B cell (primary cell): ENCODE measurements at regions not wholly inside any gene's neighbourhood (a gene's known extent, or its start where the extent isn't known, plus 50 kb on each side); places are given as distances from the start of the nearest gene placed in this dataset.

Experiments
- ATAC-seq: fragments of 200-7000 bp; cut with Tn5 transposase; one replicate; pipeline ENCODE4 v1.10.0; 2021; ENCODE audit warnings: low read depth, mild to moderate bottlenecking, moderate number of reproducible peaks, moderate library complexity
- CTCF ChIA-PET: fragments of 350-600 bp; sonication (Branson Sonifier 250); formaldehyde crosslinking; loops from one replicate; lab custom pipeline; 2021; ENCODE audit warnings: antibody characterized with exemption, inconsistent platforms; lab: Charles Lee
- POLR2A ChIA-PET: fragments of 350-600 bp; sonication (Branson Sonifier 250); formaldehyde crosslinking; loops from one replicate; lab custom pipeline; 2021; ENCODE audit warnings: antibody characterized with exemption; lab: Charles Lee
- DNase-seq: peaks from one replicate; pipeline ENCODE4 v3.0.0; 2013
- H2AFZ ChIP-seq: 2 replicates; pipeline ENCODE4 v1.6.1; 2012; ENCODE audit warnings: mild to moderate bottlenecking, low read depth, low read length; ENCODE audit not compliant: insufficient read depth, poor library complexity, severe bottlenecking
- H3K27ac ChIP-seq, 2 donors: 1 replicate in 1 of 2; 2 replicates in 1 of 2; pipeline ENCODE4 v1.5.1; 2012 to 2013; ENCODE audit warnings: low read length in 2 of 2, mild to moderate bottlenecking in 2 of 2, moderate library complexity in 1 of 2
- H3K27me3 ChIP-seq, 4 experiments: fragments of 200-600 bp in 1 of 4; sonication (generic) in 1 of 4; replicated peaks in 1 of 4; 1 replicate in 2 of 4; 2 replicates in 2 of 4; pipeline versions ENCODE4 v1.6.1 to v1.7.0; 2013 to 2016; ENCODE audit warnings: low read length in 3 of 4, mild to moderate bottlenecking in 2 of 4, mixed read lengths in 1 of 4, moderate library complexity in 1 of 4; ENCODE audit not compliant: insufficient read depth in 4 of 4, control insufficient read depth in 3 of 4; ENCODE audit errors: control extremely low read depth in 1 of 4
- H3K36me3 ChIP-seq, 2 experiments: replicated peaks in 1 of 2; 1 replicate in 1 of 2; 2 replicates in 1 of 2; pipeline versions ENCODE4 v1.6.1 to v1.7.1; 2013; ENCODE audit warnings: low read length in 1 of 2; ENCODE audit not compliant: insufficient read depth in 2 of 2, control insufficient read depth in 1 of 2; ENCODE audit errors: control extremely low read depth in 1 of 2, extremely low read depth in 1 of 2
- H3K4me1 ChIP-seq, 2 donors: fragments of 200-600 bp in 1 of 2; sonication (generic) in 1 of 2; 1 replicate in 1 of 2; 2 replicates in 1 of 2; pipeline versions ENCODE4 v1.5.1 to v1.6.1; 2013 to 2017; ENCODE audit warnings: low read length in 2 of 2; ENCODE audit not compliant: control insufficient read depth in 2 of 2, insufficient read depth in 2 of 2
- H3K4me2 ChIP-seq: replicated peaks from 2 replicates; pipeline ENCODE3; 2012; ENCODE audit warnings: mild to moderate bottlenecking, low read depth, low read length; ENCODE audit not compliant: poor library complexity, severe bottlenecking
- H3K4me3 ChIP-seq, 5 experiments: fragments of 200-600 bp in 1 of 5; sonication (generic) in 1 of 5; 1 replicate in 3 of 5; 2 replicates in 2 of 5; pipeline versions ENCODE4 v1.5.1 to v1.7.0; 2011 to 2016; ENCODE audit warnings: low read length in 4 of 5, mild to moderate bottlenecking in 4 of 5, low read depth in 2 of 5, control low read depth in 1 of 5, moderate library complexity in 1 of 5; ENCODE audit not compliant: insufficient read depth in 1 of 5; ENCODE audit errors: control extremely low read depth in 1 of 5, extremely low read depth in 1 of 5
- H3K79me2 ChIP-seq: fragments of 200-600 bp; sonication (generic); one replicate; pipeline ENCODE4 v1.6.0; 2016; ENCODE audit warnings: low read length; ENCODE audit not compliant: control insufficient read depth, insufficient read depth
- H3K9ac ChIP-seq: fragments of 200-600 bp; sonication (generic); 2 replicates; pipeline ENCODE4 v1.6.1; 2017; ENCODE audit warnings: mild to moderate bottlenecking, low read length, moderate library complexity
- H3K9me3 ChIP-seq, 3 donors: one replicate each; pipeline versions ENCODE4 v1.6.1 to v1.7.1; 2013; ENCODE audit warnings: low read length in 2 of 3; ENCODE audit not compliant: control insufficient read depth in 2 of 3, insufficient read depth in 1 of 3; ENCODE audit errors: control extremely low read depth in 1 of 3
- H4K20me1 ChIP-seq: 2 replicates; pipeline ENCODE4 v1.6.0; 2012; ENCODE audit warnings: mild to moderate bottlenecking, low read length; ENCODE audit not compliant: insufficient read depth, control insufficient read depth, poor library complexity, severe bottlenecking
- H3K27ac Mint-ChIP-seq: one replicate; pipeline ENCODE4 v1.8.0; 2021; ENCODE audit warnings: mixed read lengths
- H3K27me3 Mint-ChIP-seq: one replicate; pipeline ENCODE4 v1.8.0; 2021; ENCODE audit warnings: mixed read lengths
- H3K4me1 Mint-ChIP-seq: one replicate; pipeline ENCODE4 v1.8.0; 2021; ENCODE audit warnings: mixed read lengths
- H3K4me3 Mint-ChIP-seq: one replicate; pipeline ENCODE4 v1.8.0; 2021; ENCODE audit warnings: mixed read lengths
- H3K9me3 Mint-ChIP-seq: one replicate; pipeline ENCODE4 v1.8.0; 2022; ENCODE audit warnings: mixed read lengths; ENCODE audit not compliant: insufficient read depth
- EZH2 ChIP-seq: IDR thresholded peaks from 2 replicates; pipeline ENCODE4 v1.6.1; 2012; ENCODE audit warnings: borderline replicate concordance, low read depth, mild to moderate bottlenecking, moderate library complexity, low read length; ENCODE audit not compliant: insufficient read depth, poor library complexity, severe bottlenecking
- WGBS: methylation state at CpG from one replicate; pipeline ENCODE4 v1.1.5; 2013; ENCODE audit warnings: missing lambda C conversion rate; ENCODE audit not compliant: insufficient coverage; 5-methylcytosine and 5-hydroxymethylcytosine counted together
- intact Hi-C: fragments of 100-400 bp; cut with micrococcal nuclease; formaldehyde crosslinking; loops from one replicate; pipeline ENCODE4 v1.10.0; 2022
- TF ChIP-seq, protein P1 (sequence below): fragments of 200-600 bp; IDR thresholded peaks from one replicate; pipeline ENCODE4 v1.8.0; 2022; ENCODE audit warnings: antibody characterized with exemption, mild to moderate bottlenecking

DNA sequence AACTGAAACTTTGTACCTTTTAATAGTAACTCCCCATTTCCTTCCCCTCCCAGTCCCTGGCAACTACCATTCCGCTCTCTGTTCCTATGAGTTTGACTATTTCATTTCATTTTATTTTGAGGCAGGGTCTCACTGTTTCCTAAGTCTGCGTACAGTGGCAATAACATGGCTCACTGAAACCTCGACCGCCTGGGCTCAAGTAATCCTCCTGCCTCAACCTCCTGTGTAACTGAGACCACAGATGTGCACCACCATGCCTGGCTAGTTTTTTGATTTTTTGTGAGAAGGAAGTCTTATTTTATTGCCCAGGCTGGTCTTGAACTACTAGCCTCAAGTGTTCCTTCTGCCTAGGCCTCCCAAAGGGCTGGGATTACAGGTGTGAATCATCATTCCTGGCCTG lies 808.1 kb downstream of the CDH11 start:
- Histone ChIP-seq H3K27me3 (no peaks in the 10 kb centered on the region), H3K4me3 (no peak overlapping the region), H3K27ac (no peak overlapping the region), H3K4me1 (no peaks in the 10 kb centered on the region), H3K36me3 (no peaks in the 10 kb centered on the region), H2AFZ (no peak overlapping the region), H3K9me3 (peaks cover 0 to 2% (median 0%) of the 10 kb centered on the region in 3 donors), H3K9ac (no peak overlapping the region), H3K79me2 (no peaks in the 10 kb centered on the region), H3K4me2 (no peak overlapping the region), H4K20me1 (no peaks in the 10 kb centered on the region)
- peaks cover 1% of the 10 kb centered on the region for H3K4me1 Mint-ChIP-seq
- 63% methylated on average over 1 of the region's 4 CpGs for WGBS
- ChIA-PET CTCF (no interaction called here), POLR2A (no interaction called here)
- intact Hi-C loops, result no loop called here
- H3K27me3 Mint-ChIP-seq, result no peaks in the 10 kb centered on the region
- ATAC-seq (no peak), DNase-seq (no peak)
- TF ChIP-seq, protein P1, sequence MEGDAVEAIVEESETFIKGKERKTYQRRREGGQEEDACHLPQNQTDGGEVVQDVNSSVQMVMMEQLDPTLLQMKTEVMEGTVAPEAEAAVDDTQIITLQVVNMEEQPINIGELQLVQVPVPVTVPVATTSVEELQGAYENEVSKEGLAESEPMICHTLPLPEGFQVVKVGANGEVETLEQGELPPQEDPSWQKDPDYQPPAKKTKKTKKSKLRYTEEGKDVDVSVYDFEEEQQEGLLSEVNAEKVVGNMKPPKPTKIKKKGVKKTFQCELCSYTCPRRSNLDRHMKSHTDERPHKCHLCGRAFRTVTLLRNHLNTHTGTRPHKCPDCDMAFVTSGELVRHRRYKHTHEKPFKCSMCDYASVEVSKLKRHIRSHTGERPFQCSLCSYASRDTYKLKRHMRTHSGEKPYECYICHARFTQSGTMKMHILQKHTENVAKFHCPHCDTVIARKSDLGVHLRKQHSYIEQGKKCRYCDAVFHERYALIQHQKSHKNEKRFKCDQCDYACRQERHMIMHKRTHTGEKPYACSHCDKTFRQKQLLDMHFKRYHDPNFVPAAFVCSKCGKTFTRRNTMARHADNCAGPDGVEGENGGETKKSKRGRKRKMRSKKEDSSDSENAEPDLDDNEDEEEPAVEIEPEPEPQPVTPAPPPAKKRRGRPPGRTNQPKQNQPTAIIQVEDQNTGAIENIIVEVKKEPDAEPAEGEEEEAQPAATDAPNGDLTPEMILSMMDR, result no peak
- TF ChIP-seq EZH2, result no peak
- no peak overlapping the region for H3K27ac Mint-ChIP-seq
- peaks cover 5% of the 10 kb centered on the region for H3K9me3 Mint-ChIP-seq
- no peak overlapping the region for H3K4me3 Mint-ChIP-seq

GRCh38 chr16:64312980-64313379 lies 808.9 kb downstream of the CDH11 start:
- Histone ChIP-seq H3K9ac (no peak overlapping the region), H3K27ac (no peak overlapping the region), H3K9me3 (peaks cover 0 to 2% (median 0%) of the 10 kb centered on the region in 3 donors), H4K20me1 (no peaks in the 10 kb centered on the region), H3K36me3 (no peaks in the 10 kb centered on the region), H3K79me2 (no peaks in the 10 kb centered on the region), H3K4me3 (no peak overlapping the region), H3K4me1 (no peaks in the 10 kb centered on the region), H2AFZ (no peak overlapping the region), H3K27me3 (no peaks in the 10 kb centered on the region), H3K4me2 (no peak overlapping the region)
- ChIA-PET POLR2A (no interaction called here), CTCF (no interaction called here)
- no peak overlapping the region for H3K4me3 Mint-ChIP-seq
- ATAC-seq (no peak), DNase-seq (no peak)
- no peak overlapping the region for H3K27ac Mint-ChIP-seq
- intact Hi-C loops, result no loop called here
- H3K27me3 Mint-ChIP-seq, result no peaks in the 10 kb centered on the region
- peaks cover 5% of the 10 kb centered on the region for H3K9me3 Mint-ChIP-seq
- no CpG with 5 or more reads among the region's 2 CpGs for WGBS
- peaks cover 1% of the 10 kb centered on the region for H3K4me1 Mint-ChIP-seq
- TF ChIP-seq, protein P1, result no peak
- no peak for TF ChIP-seq EZH2
